CD8-positive, alpha-beta memory T cell (primary cell): ENCODE measurements at regions not wholly inside any gene's neighbourhood (a gene's known extent, or its start where the extent isn't known, plus 50 kb on each side); places are given as distances from the start of the nearest gene placed in this dataset.

Experiments used
- CTCF ChIA-PET: fragments of 350-600 bp; sonication (Branson Sonifier 250); formaldehyde crosslinking; loops from one replicate; lab custom pipeline; 2021; ENCODE audit warnings: antibody characterized with exemption; lab: Charles Lee
- POLR2A ChIA-PET: fragments of 350-600 bp; sonication (Branson Sonifier 250); formaldehyde crosslinking; loops from one replicate; lab custom pipeline; 2021; ENCODE audit warnings: antibody characterized with exemption; lab: Charles Lee
- DNase-seq, 5 donors: peaks; one replicate each; pipeline versions ENCODE4 v3.0.0 to v3.0.0-alpha.2; 2020 to 2022; ENCODE audit warnings: mixed read lengths in 1 of 5
- H3K27ac ChIP-seq: one replicate; pipeline ENCODE4 v1.7.0; 2013; ENCODE audit warnings: low read depth, mild to moderate bottlenecking, low read length, moderate library complexity
- H3K27me3 ChIP-seq: 2 replicates; pipeline ENCODE4 v1.7.0; 2013; ENCODE audit warnings: low read length, mild to moderate bottlenecking; ENCODE audit not compliant: insufficient read depth, poor library complexity, severe bottlenecking
- H3K36me3 ChIP-seq: 2 replicates; pipeline ENCODE4 v1.7.0; 2013; ENCODE audit warnings: mild to moderate bottlenecking, low read length, moderate library complexity; ENCODE audit not compliant: insufficient read depth
- H3K4me1 ChIP-seq: 2 replicates; pipeline ENCODE4 v1.7.0; 2013; ENCODE audit warnings: mild to moderate bottlenecking, low read length, moderate library complexity; ENCODE audit not compliant: insufficient read depth
- H3K4me3 ChIP-seq: 2 replicates; pipeline ENCODE4 v1.7.0; 2013; ENCODE audit warnings: mild to moderate bottlenecking, low read length
- H3K9me3 ChIP-seq: 2 replicates; pipeline ENCODE4 v1.7.0; 2013; ENCODE audit warnings: mild to moderate bottlenecking, low read length
- H3K27ac Mint-ChIP-seq, 8 donors: one replicate each; pipeline ENCODE4 v1.8.0; 2020 to 2021; ENCODE audit warnings: mixed read lengths in 8 of 8, mild to moderate bottlenecking in 6 of 8, inconsistent platforms in 3 of 8, moderate library complexity in 3 of 8
- H3K27me3 Mint-ChIP-seq, 2 donors: one replicate each; pipeline ENCODE4 v1.8.0; 2020 to 2021; ENCODE audit warnings: mixed read lengths in 2 of 2, mild to moderate bottlenecking in 1 of 2, moderate library complexity in 1 of 2
- H3K36me3 Mint-ChIP-seq, 3 donors: one replicate each; pipeline ENCODE4 v1.8.0; 2020 to 2021; ENCODE audit warnings: mixed read lengths in 3 of 3, inconsistent platforms in 1 of 3, mild to moderate bottlenecking in 1 of 3
- H3K4me1 Mint-ChIP-seq, 3 donors: one replicate each; pipeline ENCODE4 v1.8.0; 2020 to 2021; ENCODE audit warnings: mixed read lengths in 3 of 3, inconsistent platforms in 1 of 3, mild to moderate bottlenecking in 1 of 3
- H3K4me3 Mint-ChIP-seq, 7 donors: one replicate each; pipeline ENCODE4 v1.8.0; 2020 to 2021; ENCODE audit warnings: mixed read lengths in 7 of 7, mild to moderate bottlenecking in 6 of 7, moderate library complexity in 4 of 7, inconsistent platforms in 2 of 7
- H3K9me3 Mint-ChIP-seq, 5 donors: one replicate each; pipeline ENCODE4 v1.8.0; 2020 to 2022; ENCODE audit warnings: mixed read lengths in 5 of 5, mild to moderate bottlenecking in 3 of 5, moderate library complexity in 2 of 5, inconsistent platforms in 1 of 5

GRCh38 chr13:73254827-73255226 is 196.0 kb downstream of the KLF5 start:
- Mint-ChIP-seq H3K9me3 (peaks cover 0 to under 1% (median 0%) of the 10 kb centered on the region in 5 donors), H3K27me3 (peaks cover 2 to 7% of the 10 kb centered on the region in 2 donors), H3K36me3 (no peaks in the 10 kb centered on the region), H3K4me3 (no peak overlapping the region), H3K27ac (no peak overlapping the region), H3K4me1 (no peaks in the 10 kb centered on the region)
- Histone ChIP-seq H3K4me3 (no peak overlapping the region), H3K4me1 (no peaks in the 10 kb centered on the region), H3K27me3 (no peaks in the 10 kb centered on the region), H3K36me3 (no peaks in the 10 kb centered on the region), H3K9me3 (no peaks in the 10 kb centered on the region), H3K27ac (no peak overlapping the region)
- CTCF ChIA-PET, result no interaction called here
- POLR2A ChIA-PET, result no interaction called here
- no peak for DNase-seq

- Histone ChIP-seq H3K4me3 (no peak overlapping the region), H3K4me1 (no peaks in the 10 kb centered on the region), H3K27ac (no peak overlapping the region), H3K9me3 (no peaks in the 10 kb centered on the region), H3K36me3 (no peaks in the 10 kb centered on the region), H3K27me3 (no peaks in the 10 kb centered on the region)
- ChIA-PET CTCF (no interaction called here), POLR2A (no interaction called here)
- no peaks in the 10 kb centered on the region for H3K36me3 Mint-ChIP-seq
- peaks cover 0 to 1% (median 0%) of the 10 kb centered on the region in 5 donors for H3K9me3 Mint-ChIP-seq
- DNase-seq, result no peak
- H3K4me3 Mint-ChIP-seq, result no peak overlapping the region
- no peaks in the 10 kb centered on the region for H3K4me1 Mint-ChIP-seq
- H3K27me3 Mint-ChIP-seq, result peaks cover 0 to 2% of the 10 kb centered on the region in 2 donors
- H3K27ac Mint-ChIP-seq, result no peak overlapping the region
These were observed 192.9 kb downstream of the KLF5 start for GRCh38 chr13:73251626-73252265.

GRCh38 chr13:73250061-73250460 is 191.3 kb downstream of the KLF5 start:
- H3K27me3 Mint-ChIP-seq, result peaks cover 0 to 2% of the 10 kb centered on the region in 2 donors
- no peaks in the 10 kb centered on the region for H3K4me1 ChIP-seq
- H3K27me3 ChIP-seq, result no peaks in the 10 kb centered on the region
- no peaks in the 10 kb centered on the region for H3K36me3 ChIP-seq
- H3K36me3 Mint-ChIP-seq, result no peaks in the 10 kb centered on the region
- H3K9me3 ChIP-seq, result no peaks in the 10 kb centered on the region
- no peak overlapping the region for H3K4me3 ChIP-seq
- no peaks in the 10 kb centered on the region for H3K4me1 Mint-ChIP-seq
- no peak for DNase-seq
- no peak overlapping the region for H3K4me3 Mint-ChIP-seq
- POLR2A ChIA-PET, result no interaction called here
- CTCF ChIA-PET, result interaction anchor here (1.1 kb wide), 1 partner anchor 10 kb away, joined by 3 read pairs; no protein-coding TSS in a partner anchor
- peaks cover 0 to 1% (median 0%) of the 10 kb centered on the region in 5 donors for H3K9me3 Mint-ChIP-seq
- no peak overlapping the region for H3K27ac ChIP-seq
- H3K27ac Mint-ChIP-seq, result peak overlapping the region in 1 of 8 donors; percentile 47

GRCh38 chr13:73248711-73249580 is 190.1 kb downstream of the KLF5 start:
- no peaks in the 10 kb centered on the region for H3K36me3 Mint-ChIP-seq
- Histone ChIP-seq H3K4me1 (no peaks in the 10 kb centered on the region), H3K36me3 (no peaks in the 10 kb centered on the region), H3K4me3 (no peak overlapping the region), H3K27me3 (no peaks in the 10 kb centered on the region), H3K9me3 (no peaks in the 10 kb centered on the region), H3K27ac (no peak overlapping the region)
- peaks cover 0 to 2% of the 10 kb centered on the region in 2 donors for H3K27me3 Mint-ChIP-seq
- H3K9me3 Mint-ChIP-seq, result peaks cover 0 to 1% (median 0%) of the 10 kb centered on the region in 5 donors
- ChIA-PET CTCF (interaction anchor here (1.1 to 1.3 kb wide), 2 partner anchors 11 to 18 kb away, joined by 3 read pairs; no protein-coding TSS in a partner anchor), POLR2A (no interaction called here)
- no peak overlapping the region for H3K27ac Mint-ChIP-seq
- H3K4me1 Mint-ChIP-seq, result no peaks in the 10 kb centered on the region
- DNase-seq, result no peak
- H3K4me3 Mint-ChIP-seq, result no peak overlapping the region

- no peak overlapping the region for H3K27ac ChIP-seq
- H3K9me3 Mint-ChIP-seq, result peaks cover 0 to 1% (median 0%) of the 10 kb centered on the region in 5 donors
- DNase-seq, result no peak
- H3K27me3 ChIP-seq, result no peaks in the 10 kb centered on the region
- H3K36me3 Mint-ChIP-seq, result no peaks in the 10 kb centered on the region
- H3K27ac Mint-ChIP-seq, result no peak overlapping the region
- no peaks in the 10 kb centered on the region for H3K4me1 ChIP-seq
- H3K36me3 ChIP-seq, result no peaks in the 10 kb centered on the region
- ChIA-PET CTCF (interaction anchor here (1.3 kb wide), 1 partner anchor 19 kb away, joined by 3 read pairs; no protein-coding TSS in a partner anchor), POLR2A (no interaction called here)
- H3K4me3 ChIP-seq, result no peak overlapping the region
- no peaks in the 10 kb centered on the region for H3K27me3 Mint-ChIP-seq
- H3K4me1 Mint-ChIP-seq, result no peaks in the 10 kb centered on the region
- H3K4me3 Mint-ChIP-seq, result no peak overlapping the region
- H3K9me3 ChIP-seq, result no peaks in the 10 kb centered on the region
These were observed 189.3 kb downstream of the KLF5 start for GRCh38 chr13:73248154-73248553.

- no peaks in the 10 kb centered on the region for H3K4me1 Mint-ChIP-seq
- CTCF ChIA-PET, result no interaction called here
- H3K4me3 Mint-ChIP-seq, result no peak overlapping the region
- Histone ChIP-seq H3K36me3 (no peaks in the 10 kb centered on the region), H3K4me3 (no peak overlapping the region), H3K9me3 (no peaks in the 10 kb centered on the region), H3K27me3 (no peaks in the 10 kb centered on the region), H3K4me1 (no peaks in the 10 kb centered on the region), H3K27ac (no peak overlapping the region)
- no peak overlapping the region for H3K27ac Mint-ChIP-seq
- POLR2A ChIA-PET, result no interaction called here
- peaks cover 0 to 1% (median 0%) of the 10 kb centered on the region in 5 donors for H3K9me3 Mint-ChIP-seq
- no peaks in the 10 kb centered on the region for H3K27me3 Mint-ChIP-seq
- no peaks in the 10 kb centered on the region for H3K36me3 Mint-ChIP-seq
- DNase-seq, result no peak
These were observed 186.4 kb downstream of the KLF5 start for GRCh38 chr13:73245246-73245645.

GRCh38 chr13:73244467-73244866 is 185.7 kb downstream of the KLF5 start:
- H3K4me3 Mint-ChIP-seq, result no peak overlapping the region
- H3K27me3 Mint-ChIP-seq, result no peaks in the 10 kb centered on the region
- H3K9me3 Mint-ChIP-seq, result no peaks in the 10 kb centered on the region
- no peaks in the 10 kb centered on the region for H3K4me1 Mint-ChIP-seq
- Histone ChIP-seq H3K4me3 (no peak overlapping the region), H3K4me1 (no peaks in the 10 kb centered on the region), H3K27ac (no peak overlapping the region), H3K9me3 (no peaks in the 10 kb centered on the region), H3K27me3 (no peaks in the 10 kb centered on the region), H3K36me3 (no peaks in the 10 kb centered on the region)
- H3K27ac Mint-ChIP-seq, result no peak overlapping the region
- POLR2A ChIA-PET, result no interaction called here
- no peak for DNase-seq
- no peaks in the 10 kb centered on the region for H3K36me3 Mint-ChIP-seq
- CTCF ChIA-PET, result no interaction called here

- no peaks in the 10 kb centered on the region for H3K27me3 Mint-ChIP-seq
These were observed 183.8 kb downstream of the KLF5 start for GRCh38 chr13:73242515-73243015.

More at GRCh38 chr13:73242515-73243015, 183.8 kb downstream of the KLF5 start:
- H3K27me3 ChIP-seq, result no peaks in the 10 kb centered on the region
- H3K36me3 Mint-ChIP-seq, result no peaks in the 10 kb centered on the region
- no peak overlapping the region for H3K27ac Mint-ChIP-seq
- H3K4me3 Mint-ChIP-seq, result no peak overlapping the region
- H3K4me3 ChIP-seq, result no peak overlapping the region
- POLR2A ChIA-PET, result no interaction called here
- H3K4me1 ChIP-seq, result no peaks in the 10 kb centered on the region
- H3K27ac ChIP-seq, result no peak overlapping the region
- CTCF ChIA-PET, result no interaction called here
- DNase-seq, result no peak
- no peaks in the 10 kb centered on the region for H3K36me3 ChIP-seq
- no peaks in the 10 kb centered on the region for H3K4me1 Mint-ChIP-seq
- H3K9me3 Mint-ChIP-seq, result no peaks in the 10 kb centered on the region
- no peaks in the 10 kb centered on the region for H3K9me3 ChIP-seq
